ENCODE measurements at regions not wholly inside any gene's neighbourhood (a gene's known extent, or its start where the extent isn't known, plus 50 kb on each side); places are given as distances from the start of the nearest gene placed in this dataset.

- no peak overlapping the region for H3K27ac ChIP-seq
- DNase-seq = no peak
- no peaks in the 10 kb centered on the region for H3K36me3 ChIP-seq
- no peaks in the 10 kb centered on the region for H3K9me3 ChIP-seq (ENCODE audit: severe bottlenecking)
- TF ChIP-seq, protein P1, sequence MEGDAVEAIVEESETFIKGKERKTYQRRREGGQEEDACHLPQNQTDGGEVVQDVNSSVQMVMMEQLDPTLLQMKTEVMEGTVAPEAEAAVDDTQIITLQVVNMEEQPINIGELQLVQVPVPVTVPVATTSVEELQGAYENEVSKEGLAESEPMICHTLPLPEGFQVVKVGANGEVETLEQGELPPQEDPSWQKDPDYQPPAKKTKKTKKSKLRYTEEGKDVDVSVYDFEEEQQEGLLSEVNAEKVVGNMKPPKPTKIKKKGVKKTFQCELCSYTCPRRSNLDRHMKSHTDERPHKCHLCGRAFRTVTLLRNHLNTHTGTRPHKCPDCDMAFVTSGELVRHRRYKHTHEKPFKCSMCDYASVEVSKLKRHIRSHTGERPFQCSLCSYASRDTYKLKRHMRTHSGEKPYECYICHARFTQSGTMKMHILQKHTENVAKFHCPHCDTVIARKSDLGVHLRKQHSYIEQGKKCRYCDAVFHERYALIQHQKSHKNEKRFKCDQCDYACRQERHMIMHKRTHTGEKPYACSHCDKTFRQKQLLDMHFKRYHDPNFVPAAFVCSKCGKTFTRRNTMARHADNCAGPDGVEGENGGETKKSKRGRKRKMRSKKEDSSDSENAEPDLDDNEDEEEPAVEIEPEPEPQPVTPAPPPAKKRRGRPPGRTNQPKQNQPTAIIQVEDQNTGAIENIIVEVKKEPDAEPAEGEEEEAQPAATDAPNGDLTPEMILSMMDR (IDR thresholded peaks at IDR 0.05; ENCODE audit: low read depth, low read length) = no peak
- peaks cover 26% of the 10 kb centered on the region for H3K27me3 ChIP-seq (ENCODE audit: insufficient read depth, low read depth, severe bottlenecking)
- H3K4me3 ChIP-seq (ENCODE audit: low read depth, low read length) = no peak overlapping the region
Observed at GRCh38 chr10:63770523-63770922, 249.3 kb downstream of the REEP3 start.

DNA sequence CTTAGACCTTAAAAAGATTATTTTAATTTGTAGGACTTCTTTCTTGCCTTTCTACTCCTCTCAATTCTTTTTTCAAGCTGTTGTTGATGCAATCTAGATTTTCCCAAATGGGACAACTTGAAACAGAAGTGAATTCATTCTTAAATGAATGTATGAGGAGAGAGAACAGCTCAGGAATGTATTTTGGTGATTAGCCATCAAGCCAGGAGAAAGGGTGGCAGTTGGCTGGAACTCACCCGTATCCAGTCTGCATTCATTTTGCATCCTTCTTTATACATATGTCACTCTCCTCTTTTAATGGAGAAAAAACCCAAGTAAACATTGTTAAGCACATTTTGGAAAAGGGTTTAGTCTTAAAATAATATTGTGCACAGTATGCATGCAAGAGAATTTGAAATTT lies 251.3 kb downstream of the REEP3 start:
- no peak for DNase-seq

GRCh38 chr10:63773106-63773505 lies 251.9 kb downstream of the REEP3 start:
- DNase-seq = no peak
- Histone ChIP-seq H3K9me3 (ENCODE audit: severe bottlenecking) (no peaks in the 10 kb centered on the region), H3K27ac (no peak overlapping the region), H3K36me3 (no peaks in the 10 kb centered on the region), H3K27me3 (ENCODE audit: insufficient read depth, low read depth, severe bottlenecking) (peaks cover 22% of the 10 kb centered on the region), H3K4me3 (ENCODE audit: low read depth, low read length) (no peak overlapping the region)
- TF ChIP-seq, protein P1 (IDR thresholded peaks at IDR 0.05; ENCODE audit: low read depth, low read length) = no peak

More for the DNA sequence above, 251.3 kb downstream of the REEP3 start:
- no peak overlapping the region for H3K4me3 ChIP-seq (ENCODE audit: low read depth, low read length)
- TF ChIP-seq, protein P1 (IDR thresholded peaks at IDR 0.05; ENCODE audit: low read depth, low read length) = no peak
- H3K36me3 ChIP-seq = no peaks in the 10 kb centered on the region
- no peaks in the 10 kb centered on the region for H3K9me3 ChIP-seq (ENCODE audit: severe bottlenecking)
- H3K27ac ChIP-seq = no peak overlapping the region
- peaks cover 22% of the 10 kb centered on the region for H3K27me3 ChIP-seq (ENCODE audit: insufficient read depth, low read depth, severe bottlenecking)

DNA sequence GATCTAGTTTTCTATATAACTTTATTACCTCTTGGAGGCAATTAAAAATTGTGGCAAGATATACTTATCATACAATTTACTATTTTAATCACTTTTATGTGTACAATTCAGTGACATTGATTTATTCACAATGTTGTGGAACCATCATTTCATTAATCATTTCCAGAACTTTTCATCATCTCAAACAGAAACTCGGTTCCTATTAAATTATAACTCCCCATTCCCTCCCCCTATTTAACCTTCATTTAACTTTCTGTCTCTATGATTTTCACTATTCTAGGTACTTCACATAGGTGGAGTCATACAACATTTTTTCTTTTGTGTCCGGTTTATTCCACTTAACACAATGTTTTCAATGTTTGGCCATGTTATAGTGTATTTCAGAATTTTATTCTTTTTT lies 252.8 kb downstream of the REEP3 start:
- no peak for DNase-seq
- peaks cover 20% of the 10 kb centered on the region for H3K27me3 ChIP-seq (ENCODE audit: insufficient read depth, low read depth, severe bottlenecking)
- H3K36me3 ChIP-seq = no peaks in the 10 kb centered on the region
- H3K9me3 ChIP-seq (ENCODE audit: severe bottlenecking) = peaks cover 5% of the 10 kb centered on the region
- no peak overlapping the region for H3K27ac ChIP-seq
- TF ChIP-seq, protein P1 (IDR thresholded peaks at IDR 0.05; ENCODE audit: low read depth, low read length) = no peak
- no peak overlapping the region for H3K4me3 ChIP-seq (ENCODE audit: low read depth, low read length)

GRCh38 chr10:63780101-63780500 lies 258.9 kb downstream of the REEP3 start:
- no peak overlapping the region for H3K27ac ChIP-seq
- peaks cover 25% of the 10 kb centered on the region for H3K27me3 ChIP-seq (ENCODE audit: insufficient read depth, low read depth, severe bottlenecking)
- H3K9me3 ChIP-seq (ENCODE audit: severe bottlenecking) = peaks cover 5% of the 10 kb centered on the region
- no peaks in the 10 kb centered on the region for H3K36me3 ChIP-seq
- TF ChIP-seq, protein P1 (IDR thresholded peaks at IDR 0.05; ENCODE audit: low read depth, low read length) = no peak
- no peak for DNase-seq
- H3K4me3 ChIP-seq (ENCODE audit: low read depth, low read length) = no peak overlapping the region

GRCh38 chr10:63781226-63781625 lies 260.0 kb downstream of the REEP3 start:
- Histone ChIP-seq H3K9me3 (ENCODE audit: severe bottlenecking) (peaks cover 5% of the 10 kb centered on the region), H3K27ac (no peak overlapping the region), H3K27me3 (ENCODE audit: insufficient read depth, low read depth, severe bottlenecking) (peaks cover 22% of the 10 kb centered on the region), H3K36me3 (no peaks in the 10 kb centered on the region), H3K4me3 (ENCODE audit: low read depth, low read length) (no peak overlapping the region)
- no peak for DNase-seq
- TF ChIP-seq, protein P1 (IDR thresholded peaks at IDR 0.05; ENCODE audit: low read depth, low read length) = no peak
